Activated B cell treated with CpG ODN at 0.5 μM for 24 hours (primary cell): ENCODE measurements at regions not wholly inside any gene's neighbourhood (a gene's known extent, or its start where the extent isn't known, plus 50 kb on each side); places are given as distances from the start of the nearest gene placed in this dataset.

ENCODE experiments used
- ATAC-seq: fragments of 200-7000 bp; cut with Tn5 transposase; one replicate; pipeline ENCODE4 v1.10.0; 2021; ENCODE audit warnings: low read depth, mild to moderate bottlenecking, moderate library complexity
- CTCF ChIA-PET: fragments of 350-600 bp; sonication (Branson Sonifier 250); formaldehyde crosslinking; loops from one replicate; lab custom pipeline; 2021; ENCODE audit warnings: antibody characterized with exemption; lab: Charles Lee
- POLR2A ChIA-PET: fragments of 350-600 bp; sonication (Branson Sonifier 250); formaldehyde crosslinking; loops from one replicate; lab custom pipeline; 2021; ENCODE audit warnings: antibody characterized with exemption; lab: Charles Lee
- DNase-seq: peaks from one replicate; pipeline ENCODE4 v3.0.0; 2022
- H3K27ac Mint-ChIP-seq: one replicate; pipeline ENCODE4 v1.8.0; 2020; ENCODE audit warnings: mixed read lengths
- H3K27me3 Mint-ChIP-seq: one replicate; pipeline ENCODE4 v1.8.0; 2021; ENCODE audit warnings: mixed read lengths
- H3K36me3 Mint-ChIP-seq: one replicate; pipeline ENCODE4 v1.8.0; 2021; ENCODE audit warnings: low read depth, mixed read lengths
- H3K4me1 Mint-ChIP-seq: one replicate; pipeline ENCODE4 v1.8.0; 2021; ENCODE audit warnings: mixed read lengths
- H3K4me3 Mint-ChIP-seq: one replicate; pipeline ENCODE4 v1.8.0; 2020; ENCODE audit warnings: mild to moderate bottlenecking, mixed read lengths
- H3K9me3 Mint-ChIP-seq: one replicate; pipeline ENCODE4 v1.8.0; 2020; ENCODE audit warnings: mixed read lengths
- CTCF ChIP-seq: fragments of 200-600 bp; IDR thresholded peaks from one replicate; pipeline ENCODE4 v1.8.0; 2022; ENCODE audit warnings: antibody characterized with exemption, mild to moderate bottlenecking
- intact Hi-C: fragments of 100-400 bp; cut with micrococcal nuclease; formaldehyde crosslinking; loops from one replicate; pipeline ENCODE4 v1.15.1; 2024

GRCh38 chr6:25056130-25056529 lies 120.4 kb upstream of the RIPOR2 start:
- intact Hi-C loops, result loop anchor here (1.0 kb wide), 1 partner anchor 9 kb away; no protein-coding TSS in a partner anchor
- H3K4me1 Mint-ChIP-seq, result peaks cover 80% of the 10 kb centered on the region
- H3K4me3 Mint-ChIP-seq, result peak overlapping the region; percentile 66
- peak; percentile 51 for ATAC-seq
- H3K27me3 Mint-ChIP-seq, result no peaks in the 10 kb centered on the region
- CTCF ChIA-PET, result interaction anchor here (0.9 to 4.3 kb wide), 4 partner anchors 10 to 199 kb away, joined by 3 to 23 read pairs (median 12); no protein-coding TSS in a partner anchor
- peak overlapping the region; percentile 92 for H3K27ac Mint-ChIP-seq
- DNase-seq, result no peak
- no peaks in the 10 kb centered on the region for H3K36me3 Mint-ChIP-seq
- POLR2A ChIA-PET, result interaction anchor here (1.0 to 3.7 kb wide), 6 partner anchors 9 to 28 kb away, joined by 3 to 29 read pairs (median 7); no protein-coding TSS in a partner anchor
- H3K9me3 Mint-ChIP-seq, result no peaks in the 10 kb centered on the region
- TF ChIP-seq CTCF, result no peak

- ChIA-PET POLR2A (interaction anchor here (0.6 to 2.3 kb wide), 4 partner anchors 11 to 185 kb away, joined by 3 to 29 read pairs (median 5); no protein-coding TSS in a partner anchor), CTCF (interaction anchor here (1.1 to 2.3 kb wide), 2 partner anchors 13 to 30 kb away, joined by 5 to 21 read pairs; no protein-coding TSS in a partner anchor)
- no peaks in the 10 kb centered on the region for H3K36me3 Mint-ChIP-seq
- peak overlapping the region; percentile 92 for H3K27ac Mint-ChIP-seq
- peaks cover 71% of the 10 kb centered on the region for H3K4me1 Mint-ChIP-seq
- no peak overlapping the region for H3K4me3 Mint-ChIP-seq
- intact Hi-C loops, result no loop called here
- no peaks in the 10 kb centered on the region for H3K9me3 Mint-ChIP-seq
- no peaks in the 10 kb centered on the region for H3K27me3 Mint-ChIP-seq
- ATAC-seq (no peak), DNase-seq (no peak)
- no peak for TF ChIP-seq CTCF
These were observed 121.5 kb upstream of the RIPOR2 start for GRCh38 chr6:25057111-25057905.

- TF ChIP-seq CTCF, result no peak
- CTCF ChIA-PET, result no interaction called here
- Mint-ChIP-seq H3K9me3 (no peaks in the 10 kb centered on the region), H3K36me3 (no peaks in the 10 kb centered on the region), H3K27ac (peak overlapping the region; percentile 46), H3K4me3 (no peak overlapping the region), H3K27me3 (no peaks in the 10 kb centered on the region), H3K4me1 (peaks cover 60% of the 10 kb centered on the region)
- no peak for ATAC-seq
- intact Hi-C loops, result no loop called here
- DNase-seq, result no peak
- POLR2A ChIA-PET, result no interaction called here
These were observed 122.7 kb upstream of the RIPOR2 start for GRCh38 chr6:25058441-25058840.

GRCh38 chr6:25058941-25059340 lies 123.2 kb upstream of the RIPOR2 start:
- Mint-ChIP-seq H3K9me3 (no peaks in the 10 kb centered on the region), H3K4me1 (peaks cover 55% of the 10 kb centered on the region), H3K4me3 (no peak overlapping the region), H3K27ac (peak overlapping the region; percentile 46), H3K36me3 (no peaks in the 10 kb centered on the region), H3K27me3 (no peaks in the 10 kb centered on the region)
- CTCF ChIA-PET, result no interaction called here
- DNase-seq (no peak), ATAC-seq (no peak)
- POLR2A ChIA-PET, result no interaction called here
- TF ChIP-seq CTCF, result no peak
- intact Hi-C loops, result no loop called here

GRCh38 chr6:25060522-25060921 lies 124.8 kb upstream of the RIPOR2 start:
- H3K4me1 Mint-ChIP-seq, result peaks cover 41% of the 10 kb centered on the region
- CTCF ChIA-PET, result interaction anchor here (1.3 to 4.0 kb wide), 3 partner anchors 10 to 69 kb away, joined by 3 to 10 read pairs (median 5); no protein-coding TSS in a partner anchor
- POLR2A ChIA-PET, result interaction anchor here (1.6 kb wide), 1 partner anchor 204 kb away, joined by 3 read pairs; no protein-coding TSS in a partner anchor
- H3K36me3 Mint-ChIP-seq, result no peaks in the 10 kb centered on the region
- no peaks in the 10 kb centered on the region for H3K9me3 Mint-ChIP-seq
- TF ChIP-seq CTCF, result no peak
- DNase-seq (no peak), ATAC-seq (no peak)
- H3K27ac Mint-ChIP-seq, result no peak overlapping the region
- no peak overlapping the region for H3K4me3 Mint-ChIP-seq
- intact Hi-C loops, result no loop called here
- no peaks in the 10 kb centered on the region for H3K27me3 Mint-ChIP-seq
